HL-60 (cell line): ENCODE measurements at regions not wholly inside any gene's neighbourhood (a gene's known extent, or its start where the extent isn't known, plus 50 kb on each side); places are given as distances from the start of the nearest gene placed in this dataset.

ENCODE experiments used
- DNase-seq, 2 experiments: peaks; one replicate each; pipeline ENCODE4 v3.0.0-alpha.2; 2010 to 2020; ENCODE audit warnings: low read depth in 1 of 2, low spot score in 1 of 2
- H3K27ac ChIP-seq: fragments of 250-450 bp; sonication (Bioruptor Pico); replicated peaks from 2 replicates; pipeline ENCODE4 v1.5.1; 2020; ENCODE audit warnings: mild to moderate bottlenecking, moderate library complexity
- H3K27me3 ChIP-seq: fragments of 250-450 bp; sonication (Bioruptor Pico); 2 replicates; pipeline ENCODE4 v1.5.1; 2021; ENCODE audit warnings: mild to moderate bottlenecking, moderate library complexity; ENCODE audit not compliant: insufficient read depth, poor library complexity, severe bottlenecking
- H3K4me3 ChIP-seq: replicated peaks from 2 replicates; pipeline ENCODE4 v1.5.1; 2011; ENCODE audit warnings: mild to moderate bottlenecking, control low read depth, low read length; ENCODE audit not compliant: insufficient read depth
- GABPA ChIP-seq: IDR thresholded peaks from 2 replicates; pipeline ENCODE4 v1.6.1; 2012; ENCODE audit warnings: low read depth
- POLR2AphosphoS5 ChIP-seq: IDR thresholded peaks from 2 replicates; pipeline ENCODE4 v1.6.1; 2012; ENCODE audit warnings: low read depth
- REST ChIP-seq: IDR thresholded peaks from 2 replicates; pipeline ENCODE4 v1.6.1; 2012; ENCODE audit warnings: low read depth; ENCODE audit not compliant: insufficient replicate concordance
- SPI1 ChIP-seq: IDR thresholded peaks from 2 replicates; pipeline ENCODE4 v1.6.1; 2012; ENCODE audit warnings: low read depth, mild to moderate bottlenecking, borderline replicate concordance
- TF ChIP-seq, protein P1 (sequence below): IDR thresholded peaks from one replicate; pipeline ENCODE4 v1.5.1; 2011; ENCODE audit warnings: low read length, control low read depth, inconsistent platforms; ENCODE audit not compliant: insufficient read depth

DNA sequence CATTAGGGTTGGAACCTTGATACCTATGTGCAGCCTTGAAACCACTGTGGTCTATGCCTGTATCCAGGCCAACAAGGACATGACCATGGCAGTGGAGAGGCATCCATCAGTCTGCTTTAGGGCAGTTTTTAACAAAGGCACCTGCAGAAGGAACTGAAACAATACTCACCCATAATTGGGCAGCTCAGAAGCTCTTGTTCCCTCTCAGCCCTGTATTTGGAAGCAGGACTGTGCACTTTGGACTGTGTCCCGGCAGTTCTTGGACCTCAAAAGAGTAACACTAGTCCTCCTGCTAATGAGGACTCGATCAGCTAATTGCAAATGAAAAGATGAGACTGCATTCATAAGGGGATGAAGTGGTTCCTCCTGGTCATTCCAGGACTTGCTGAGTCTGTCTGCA, 500.2 kb upstream of the TNP1 start:
- no peak for DNase-seq
- TF ChIP-seq GABPA, result no peak
- TF ChIP-seq REST, result no peak
- TF ChIP-seq, protein P1, sequence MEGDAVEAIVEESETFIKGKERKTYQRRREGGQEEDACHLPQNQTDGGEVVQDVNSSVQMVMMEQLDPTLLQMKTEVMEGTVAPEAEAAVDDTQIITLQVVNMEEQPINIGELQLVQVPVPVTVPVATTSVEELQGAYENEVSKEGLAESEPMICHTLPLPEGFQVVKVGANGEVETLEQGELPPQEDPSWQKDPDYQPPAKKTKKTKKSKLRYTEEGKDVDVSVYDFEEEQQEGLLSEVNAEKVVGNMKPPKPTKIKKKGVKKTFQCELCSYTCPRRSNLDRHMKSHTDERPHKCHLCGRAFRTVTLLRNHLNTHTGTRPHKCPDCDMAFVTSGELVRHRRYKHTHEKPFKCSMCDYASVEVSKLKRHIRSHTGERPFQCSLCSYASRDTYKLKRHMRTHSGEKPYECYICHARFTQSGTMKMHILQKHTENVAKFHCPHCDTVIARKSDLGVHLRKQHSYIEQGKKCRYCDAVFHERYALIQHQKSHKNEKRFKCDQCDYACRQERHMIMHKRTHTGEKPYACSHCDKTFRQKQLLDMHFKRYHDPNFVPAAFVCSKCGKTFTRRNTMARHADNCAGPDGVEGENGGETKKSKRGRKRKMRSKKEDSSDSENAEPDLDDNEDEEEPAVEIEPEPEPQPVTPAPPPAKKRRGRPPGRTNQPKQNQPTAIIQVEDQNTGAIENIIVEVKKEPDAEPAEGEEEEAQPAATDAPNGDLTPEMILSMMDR, result no peak
- TF ChIP-seq SPI1, result no peak
- TF ChIP-seq POLR2AphosphoS5, result no peak
- H3K27ac ChIP-seq, result no peak overlapping the region
- no peaks in the 10 kb centered on the region for H3K27me3 ChIP-seq
- H3K4me3 ChIP-seq, result no peak overlapping the region

DNA sequence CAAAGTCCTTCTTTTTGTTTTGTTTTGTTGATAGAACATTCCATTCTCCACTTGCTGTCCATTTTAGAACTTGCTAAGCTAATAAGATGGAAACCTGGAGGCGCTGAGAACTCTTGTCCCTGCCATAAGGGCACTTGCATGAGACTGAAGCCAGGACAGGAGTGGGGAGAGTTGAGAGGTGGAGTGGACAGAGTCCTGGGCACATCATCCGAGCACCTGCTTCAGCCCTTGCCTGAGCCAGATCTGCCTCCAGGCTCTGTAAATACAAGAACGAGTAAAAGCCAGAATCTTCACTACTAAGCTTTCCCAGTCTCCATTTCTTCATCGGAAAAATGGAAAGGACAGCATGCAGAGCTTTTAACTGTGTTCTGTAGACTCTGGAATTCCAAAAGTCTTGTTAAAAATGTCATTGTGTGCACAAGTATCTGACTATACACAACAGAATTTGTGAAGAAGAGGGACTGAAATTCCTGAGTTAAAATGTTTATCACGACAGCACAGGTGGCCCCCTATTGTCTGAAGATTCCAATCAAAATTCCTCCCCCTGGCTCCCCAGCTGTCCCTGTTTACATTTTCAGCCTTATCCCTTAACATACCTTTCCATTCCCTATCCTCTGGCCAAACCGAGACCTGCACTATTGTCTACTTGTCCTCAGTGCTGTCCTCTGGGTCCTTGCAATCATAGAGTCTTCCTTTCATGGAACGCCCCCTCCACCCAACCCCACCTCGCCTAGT, 498.2 kb upstream of the TNP1 start:
- no peak for DNase-seq
- TF ChIP-seq POLR2AphosphoS5, result no peak
- no peak for TF ChIP-seq SPI1
- TF ChIP-seq, protein P1, result no peak
- no peak for TF ChIP-seq GABPA
- TF ChIP-seq REST, result no peak
- Histone ChIP-seq H3K27me3 (no peaks in the 10 kb centered on the region), H3K4me3 (no peak overlapping the region), H3K27ac (no peak overlapping the region)

- H3K27me3 ChIP-seq, result no peaks in the 10 kb centered on the region
- no peak for TF ChIP-seq POLR2AphosphoS5
- TF ChIP-seq GABPA, result no peak
- no peak for TF ChIP-seq REST
- no peak for TF ChIP-seq SPI1
- TF ChIP-seq, protein P1, result no peak
- H3K27ac ChIP-seq, result no peak overlapping the region
- H3K4me3 ChIP-seq, result no peak overlapping the region
- no peak for DNase-seq
These were observed 496.9 kb upstream of the TNP1 start for GRCh38 chr2:217356781-217357180.
